ENCODE measurements at regions not wholly inside any gene's neighbourhood (a gene's known extent, or its start where the extent isn't known, plus 50 kb on each side); places are given as distances from the start of the nearest gene placed in this dataset.

DNA sequence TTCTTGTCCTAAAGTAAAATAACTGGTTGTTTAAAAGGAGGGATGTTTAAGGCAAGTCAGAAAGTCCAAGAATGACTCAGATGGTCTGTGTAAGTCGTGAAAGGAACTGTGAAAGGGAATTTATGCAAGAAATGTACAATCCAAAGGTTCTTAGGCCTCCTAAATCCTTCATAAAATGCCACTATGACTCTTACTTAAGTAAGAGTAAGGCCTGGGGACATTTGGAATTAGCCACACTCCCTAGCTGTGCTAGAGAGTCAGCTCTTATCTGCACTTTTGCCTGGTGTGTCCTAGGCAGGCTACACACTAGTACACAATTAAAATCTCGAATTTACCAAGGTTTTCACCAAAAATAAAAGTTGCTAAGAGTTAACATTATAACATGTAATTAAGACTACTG, 686.9 kb downstream of the UQCRFS1 start:
- no peak for DNase-seq

DNA sequence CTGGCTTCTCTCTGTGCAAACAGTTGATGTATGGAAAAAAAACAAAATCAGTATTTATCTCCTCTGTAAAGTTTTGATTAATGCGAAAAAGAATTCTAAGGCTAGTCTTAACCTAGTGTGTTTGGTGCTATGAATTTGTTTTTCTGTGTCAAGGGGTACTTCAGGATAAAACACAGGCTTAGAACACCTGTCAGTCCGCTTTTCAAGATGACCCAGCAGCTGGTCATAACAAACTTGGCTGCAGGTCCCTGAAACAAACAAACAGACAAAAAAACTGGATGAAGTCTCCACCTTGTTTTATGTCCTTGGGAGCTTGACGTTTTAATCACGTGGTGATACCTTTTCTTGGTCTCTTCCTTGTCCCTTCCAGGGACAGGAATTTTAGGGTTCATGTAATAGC, 689.3 kb downstream of the UQCRFS1 start:
- DNase-seq = no peak

DNA sequence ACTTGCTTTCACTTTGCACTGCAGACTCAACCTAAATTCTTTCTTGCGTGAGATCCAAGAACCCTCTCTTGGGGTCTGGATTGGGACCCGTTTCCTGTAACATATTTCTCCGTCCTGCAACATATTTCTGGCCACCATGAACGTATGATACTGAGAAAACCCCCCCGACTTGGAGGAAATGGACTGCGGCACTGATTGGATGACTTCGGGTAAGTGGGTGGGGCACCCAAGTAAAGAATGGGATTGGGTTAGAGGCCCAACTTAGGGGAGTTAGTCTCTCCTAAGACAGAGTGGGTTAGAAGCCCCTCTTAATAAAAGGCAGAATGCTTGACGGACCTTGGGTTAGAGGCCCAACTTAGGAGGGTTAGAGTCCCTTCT, 690.4 kb downstream of the UQCRFS1 start:
- DNase-seq = no peak

DNA sequence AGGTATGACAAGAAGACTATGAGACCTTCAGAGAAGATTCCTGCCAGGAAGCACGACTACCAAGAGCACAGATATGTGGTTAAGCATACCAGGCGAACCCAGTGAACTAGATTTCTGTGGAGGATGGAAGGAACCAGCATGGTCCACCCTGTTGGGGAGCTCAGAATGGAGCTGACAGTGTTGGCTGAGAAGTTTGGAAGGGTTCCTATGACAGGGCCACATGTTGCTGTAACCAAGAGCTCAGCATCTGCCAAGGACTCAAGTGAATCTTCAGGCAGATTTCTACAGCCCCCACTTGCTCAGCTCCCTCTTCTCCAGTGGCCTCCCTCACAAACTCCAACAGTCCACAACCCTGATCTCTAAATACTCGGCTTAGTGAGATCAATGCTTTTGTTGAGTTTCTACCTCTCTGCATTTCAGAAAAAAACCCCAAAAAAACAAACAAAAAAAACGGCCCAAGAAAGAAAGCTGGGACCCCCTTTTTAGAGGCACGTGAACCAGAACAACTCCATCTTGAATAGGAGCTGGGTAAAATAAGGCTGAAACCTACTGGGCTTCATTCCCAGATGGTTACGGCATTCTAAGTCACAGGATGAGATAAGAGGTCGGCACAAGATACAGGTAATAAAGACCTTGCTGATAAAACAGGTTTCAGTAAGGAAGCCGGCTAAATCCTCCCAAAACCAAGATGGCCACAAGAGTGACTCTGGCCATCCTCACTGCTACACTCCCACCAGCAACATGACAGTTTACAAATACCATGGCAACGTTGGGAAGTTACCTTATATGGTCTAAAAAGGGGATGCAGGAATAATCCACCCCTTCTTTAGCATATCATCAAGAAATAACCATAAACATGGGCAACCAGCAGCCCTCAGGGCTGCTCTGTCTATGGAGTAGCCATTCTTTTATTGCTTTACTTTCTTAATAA, 691.1 kb downstream of the UQCRFS1 start:
- no peak for DNase-seq

DNA sequence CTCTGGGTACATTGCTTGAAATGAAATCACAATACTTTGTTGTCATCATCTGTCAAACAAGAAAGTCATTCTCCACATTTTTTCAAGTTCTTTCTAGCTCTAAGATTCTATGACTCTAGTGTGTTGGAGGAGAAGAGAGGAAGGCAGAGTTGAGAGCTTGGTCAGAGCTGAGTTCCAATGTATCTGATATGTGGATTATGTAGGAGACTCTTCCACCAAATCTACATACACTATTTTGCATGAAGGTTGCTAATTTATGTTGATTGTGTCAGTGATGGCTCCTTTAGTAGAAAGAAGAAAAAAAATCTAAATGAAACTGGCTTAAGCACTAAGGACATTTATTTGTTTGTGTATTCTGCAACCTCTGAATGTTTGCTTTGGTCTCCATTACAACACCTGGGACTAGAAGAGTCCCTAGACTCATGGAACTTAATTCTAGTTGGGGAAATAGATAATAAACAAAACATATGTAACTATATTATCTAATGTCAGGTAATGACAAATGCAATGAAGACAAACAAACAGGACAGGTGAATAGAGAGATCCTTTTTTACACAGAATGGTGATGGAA, 691.9 kb downstream of the UQCRFS1 start:
- no peak for DNase-seq

DNA sequence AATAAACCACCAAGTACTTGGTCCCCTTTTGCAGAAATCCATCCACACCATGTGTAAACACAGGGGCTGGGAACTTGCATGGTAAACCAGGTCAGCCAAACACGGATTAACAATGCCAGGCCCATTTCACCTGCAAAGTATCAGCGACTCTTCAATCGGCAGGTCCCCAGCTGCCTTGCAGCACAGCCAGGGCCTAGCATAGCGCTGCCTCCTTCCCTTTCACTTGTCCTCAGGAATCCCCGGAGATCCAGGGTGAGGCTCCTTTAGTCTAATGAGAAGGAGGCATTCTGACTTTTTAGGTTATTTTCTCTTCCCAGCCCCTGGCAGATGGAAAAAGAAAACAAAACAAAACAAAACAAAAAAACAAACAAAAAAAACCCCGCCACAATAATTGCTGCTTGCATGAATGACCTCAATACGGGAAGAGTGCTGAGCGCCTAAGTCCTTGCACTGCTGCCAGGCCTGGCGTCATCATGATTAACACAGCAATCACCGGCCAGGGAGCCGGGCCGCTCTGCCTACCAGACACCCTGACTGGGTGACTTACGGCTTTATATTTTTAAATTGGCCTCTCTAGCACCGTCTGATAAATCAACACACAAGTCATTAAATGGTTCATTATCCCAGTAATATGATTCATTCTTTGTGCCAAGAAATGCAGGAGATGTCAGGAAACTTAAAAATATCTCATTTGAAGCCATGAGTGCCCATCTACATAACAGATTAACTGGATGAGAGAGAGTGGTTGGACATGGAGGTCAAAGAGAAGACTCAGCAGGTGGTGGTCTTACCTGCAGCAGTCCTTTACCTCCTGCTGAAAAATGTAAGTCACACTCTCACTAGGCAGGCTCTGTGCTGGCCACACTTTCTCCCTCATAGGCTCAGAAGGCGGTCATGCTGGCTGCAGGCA, 692.7 kb downstream of the UQCRFS1 start:
- DNase-seq = no peak

DNA sequence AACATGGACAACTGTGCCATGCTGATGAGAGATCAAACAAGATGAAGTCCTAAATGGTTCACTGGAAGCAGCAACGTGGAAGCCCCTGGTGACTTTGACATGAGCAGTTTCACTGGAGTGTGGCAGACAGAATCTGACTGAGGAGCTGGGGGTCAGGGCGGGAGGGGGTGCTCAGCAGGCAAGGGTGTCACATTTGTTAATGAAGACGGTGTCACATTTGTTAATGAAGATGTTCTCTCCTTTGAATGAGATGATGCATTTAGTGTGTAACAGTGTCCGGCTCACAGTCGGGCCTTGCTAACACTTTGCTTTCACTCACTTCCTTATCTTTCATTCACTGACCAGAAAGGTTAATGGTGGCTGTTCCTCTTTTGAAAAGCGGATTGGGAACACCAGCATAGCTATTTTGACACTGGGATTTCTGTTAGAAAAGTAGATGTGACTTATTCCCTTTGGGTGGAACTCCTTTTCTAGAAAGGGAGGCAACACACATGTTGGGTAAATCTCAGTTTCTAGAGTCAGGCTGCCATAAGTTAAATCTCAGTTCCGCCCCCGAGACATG, 693.7 kb downstream of the UQCRFS1 start:
- no peak for DNase-seq

DNA sequence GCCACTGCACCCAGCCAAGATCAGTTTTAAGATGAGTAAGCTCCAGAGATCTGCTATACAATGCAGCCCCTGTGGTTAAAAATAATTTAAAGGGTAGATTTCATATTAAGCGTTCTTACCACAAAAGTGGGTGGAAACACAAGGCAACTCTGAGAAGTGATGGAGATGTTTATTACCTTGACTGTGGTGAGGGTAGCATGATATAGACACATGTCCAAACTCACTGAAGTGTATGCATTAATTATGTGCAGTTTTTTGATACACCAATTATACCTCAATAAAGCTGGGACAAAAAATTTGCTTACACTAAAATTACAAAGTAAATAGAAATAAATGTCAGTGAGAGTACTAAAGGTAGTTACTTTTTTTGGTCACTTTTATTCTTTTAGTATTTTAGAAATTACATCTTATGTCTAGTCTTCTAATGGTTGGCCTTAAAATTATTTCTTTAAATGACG, 696.5 kb downstream of the UQCRFS1 start:
- no peak for DNase-seq

DNA sequence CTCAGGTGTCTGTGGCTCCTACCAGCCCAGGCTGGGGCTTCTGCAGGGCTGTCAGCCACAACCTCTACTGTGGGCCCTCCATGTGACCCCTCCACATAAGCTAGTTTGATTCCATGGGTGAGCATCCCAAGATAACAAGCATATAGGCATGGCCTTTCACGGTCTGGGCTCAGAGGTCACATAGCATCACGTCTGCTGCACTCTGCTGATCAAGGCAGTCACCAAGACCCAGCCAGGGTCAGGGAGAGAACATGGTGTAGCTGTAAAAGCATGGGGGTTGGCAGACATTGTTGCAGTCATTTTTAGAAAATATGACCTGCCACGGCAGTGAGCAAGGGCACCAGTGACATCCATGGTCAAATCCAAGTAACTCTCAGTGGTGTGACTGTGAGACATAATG, 698.8 kb downstream of the UQCRFS1 start:
- no peak for DNase-seq

DNA sequence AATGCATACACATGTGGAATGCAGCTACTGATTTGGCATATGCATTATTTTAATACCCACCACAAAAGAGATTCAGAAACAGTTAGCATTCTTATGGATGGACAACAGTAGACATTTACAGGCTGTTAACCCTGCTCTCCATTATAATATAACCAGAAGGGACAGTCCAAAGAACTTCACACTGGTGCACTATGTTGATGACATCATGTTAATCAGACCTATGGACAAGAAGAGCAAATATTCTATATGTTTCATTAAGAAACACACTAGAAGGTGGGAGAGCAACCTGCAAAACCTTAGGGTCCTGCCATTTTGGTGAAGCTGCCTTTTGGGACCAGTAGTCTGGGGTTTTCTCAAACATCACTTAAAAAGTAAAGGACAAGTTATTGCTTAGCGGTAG, 701.3 kb downstream of the UQCRFS1 start:
- DNase-seq = no peak

DNA sequence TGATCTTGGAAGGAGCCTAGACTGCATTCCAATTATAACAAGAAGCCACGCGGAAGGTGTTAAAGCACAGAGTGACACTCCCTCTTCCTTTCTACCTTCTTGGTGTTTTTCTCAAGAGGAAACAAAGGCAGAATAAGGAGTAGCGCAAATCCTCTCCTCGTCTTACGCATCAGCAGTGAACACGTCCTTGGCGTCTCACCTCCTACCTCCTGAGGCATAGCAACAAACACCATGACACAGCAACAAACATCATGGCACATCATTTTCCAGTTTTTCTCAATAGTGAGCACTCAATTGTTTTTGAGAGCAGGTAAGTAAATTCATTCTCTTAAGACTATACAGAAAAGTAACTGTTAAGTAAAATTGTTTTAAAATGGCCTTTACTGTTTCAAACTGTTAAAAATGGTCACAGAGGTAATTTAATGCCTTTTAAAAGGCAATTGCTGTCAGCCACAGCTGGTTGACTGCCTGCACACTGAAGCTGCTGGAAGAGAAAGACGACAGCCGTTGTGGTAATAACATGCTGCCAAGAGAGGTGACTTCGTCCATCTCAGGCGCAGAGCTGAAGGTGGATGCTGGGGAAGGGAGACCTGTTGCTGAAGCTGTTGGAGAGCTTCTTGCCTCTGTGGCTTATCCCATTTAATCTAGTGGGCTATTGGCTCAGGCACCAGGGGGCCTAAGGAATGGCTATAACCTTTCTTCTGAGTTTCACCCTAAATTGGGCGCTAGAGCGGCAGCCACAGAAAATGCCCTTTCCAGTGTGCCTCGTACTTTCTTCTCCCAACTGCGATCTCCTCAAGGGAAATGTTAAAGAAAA, 703.7 kb downstream of the UQCRFS1 start:
- no peak for DNase-seq

DNA sequence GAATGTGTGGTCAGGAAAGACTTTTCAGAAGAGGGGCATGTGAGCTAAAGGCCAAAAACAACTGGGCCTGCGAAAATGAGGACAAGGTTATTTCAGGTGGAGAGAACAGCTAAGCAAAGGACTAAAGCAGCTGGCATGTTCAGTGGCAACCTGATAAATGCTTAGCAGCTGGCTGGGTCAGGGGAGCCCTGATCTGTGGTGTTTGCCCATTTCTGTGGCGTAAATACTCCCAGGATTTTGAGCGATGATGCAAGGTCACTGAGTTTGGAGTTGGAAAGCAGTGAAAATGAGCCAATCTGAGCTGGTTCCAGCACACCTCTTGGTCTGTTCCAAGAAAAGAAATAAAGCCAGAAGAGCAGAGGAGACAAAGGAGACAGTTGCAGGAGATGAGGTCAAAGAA, 704.3 kb downstream of the UQCRFS1 start:
- DNase-seq = no peak

DNA sequence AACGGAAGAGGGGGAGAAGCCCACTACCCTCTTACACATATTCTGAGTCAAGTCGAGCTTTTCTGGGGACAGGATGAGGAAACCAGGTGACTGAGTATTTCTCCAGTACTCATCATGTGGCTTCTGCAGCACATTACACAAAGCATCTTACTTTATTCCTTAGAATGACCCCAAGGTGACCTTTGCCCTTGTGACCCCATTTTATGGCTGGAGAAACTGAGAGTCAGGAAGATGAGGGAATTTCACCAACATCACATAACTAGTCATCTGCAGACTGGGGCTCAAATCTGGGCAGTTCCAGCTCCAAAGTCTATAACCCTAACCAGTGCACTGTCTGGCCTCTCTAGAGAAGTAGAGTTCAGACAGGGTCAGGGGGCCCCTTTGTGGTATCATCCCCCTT, 707.0 kb downstream of the UQCRFS1 start:
- no peak for DNase-seq

DNA sequence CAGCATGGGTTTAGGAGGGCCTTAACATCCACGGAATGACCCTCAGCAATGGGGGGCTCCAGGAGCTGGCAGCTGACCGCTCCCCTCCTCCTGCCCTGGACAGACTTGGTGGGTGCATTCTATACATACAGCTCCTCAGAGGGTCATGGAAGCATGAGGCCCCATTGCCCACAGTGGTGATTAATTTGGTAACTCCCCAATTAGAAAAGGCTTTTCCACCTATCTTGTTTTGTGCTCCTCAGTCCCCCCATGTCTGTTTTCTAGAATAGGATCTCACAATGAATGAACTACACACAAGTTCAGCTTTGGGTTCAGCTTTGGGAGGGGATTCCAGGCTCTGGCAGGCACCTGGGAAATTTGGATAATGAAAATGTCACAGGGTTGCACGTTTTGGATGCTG, 707.8 kb downstream of the UQCRFS1 start:
- DNase-seq = no peak

DNA sequence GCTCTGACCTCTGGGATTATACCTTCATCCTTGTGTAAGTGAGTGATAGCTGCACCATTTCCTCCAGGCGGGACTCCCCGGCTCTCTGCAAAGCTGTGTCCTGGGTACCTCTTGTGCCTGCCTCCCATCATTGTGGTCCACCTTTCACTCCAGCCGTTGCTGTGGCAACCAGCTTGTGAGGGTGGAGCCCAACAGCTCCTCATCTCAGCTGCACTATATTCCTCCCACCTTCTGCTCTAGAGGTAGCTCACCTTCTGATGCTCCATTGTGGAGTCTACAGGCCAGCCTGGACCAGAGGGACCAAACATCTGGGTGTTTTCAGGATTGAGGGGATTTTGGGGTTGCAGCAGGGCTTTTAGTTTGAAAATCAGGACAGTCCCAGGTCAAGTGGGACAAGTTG, 708.2 kb downstream of the UQCRFS1 start:
- no peak for DNase-seq

DNA sequence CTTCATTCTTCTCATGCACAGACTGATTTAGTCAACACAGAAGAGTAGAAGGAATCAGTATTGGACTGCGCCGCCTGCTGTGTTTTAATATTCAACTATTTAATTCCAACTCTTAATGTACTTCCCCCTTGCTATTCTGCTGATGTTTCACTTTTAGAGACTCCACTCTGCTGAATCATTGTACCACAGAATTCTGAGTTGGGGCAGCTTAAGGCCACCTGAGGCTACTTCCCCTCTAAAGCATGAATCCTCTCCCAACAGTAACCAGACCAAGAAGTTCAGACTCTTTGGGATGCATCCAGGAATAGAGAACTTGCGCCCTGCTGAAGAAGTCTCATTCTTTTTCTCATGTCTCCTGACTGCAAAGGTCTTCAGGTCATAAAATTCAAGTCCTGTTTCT, 708.8 kb downstream of the UQCRFS1 start:
- no peak for DNase-seq

DNA sequence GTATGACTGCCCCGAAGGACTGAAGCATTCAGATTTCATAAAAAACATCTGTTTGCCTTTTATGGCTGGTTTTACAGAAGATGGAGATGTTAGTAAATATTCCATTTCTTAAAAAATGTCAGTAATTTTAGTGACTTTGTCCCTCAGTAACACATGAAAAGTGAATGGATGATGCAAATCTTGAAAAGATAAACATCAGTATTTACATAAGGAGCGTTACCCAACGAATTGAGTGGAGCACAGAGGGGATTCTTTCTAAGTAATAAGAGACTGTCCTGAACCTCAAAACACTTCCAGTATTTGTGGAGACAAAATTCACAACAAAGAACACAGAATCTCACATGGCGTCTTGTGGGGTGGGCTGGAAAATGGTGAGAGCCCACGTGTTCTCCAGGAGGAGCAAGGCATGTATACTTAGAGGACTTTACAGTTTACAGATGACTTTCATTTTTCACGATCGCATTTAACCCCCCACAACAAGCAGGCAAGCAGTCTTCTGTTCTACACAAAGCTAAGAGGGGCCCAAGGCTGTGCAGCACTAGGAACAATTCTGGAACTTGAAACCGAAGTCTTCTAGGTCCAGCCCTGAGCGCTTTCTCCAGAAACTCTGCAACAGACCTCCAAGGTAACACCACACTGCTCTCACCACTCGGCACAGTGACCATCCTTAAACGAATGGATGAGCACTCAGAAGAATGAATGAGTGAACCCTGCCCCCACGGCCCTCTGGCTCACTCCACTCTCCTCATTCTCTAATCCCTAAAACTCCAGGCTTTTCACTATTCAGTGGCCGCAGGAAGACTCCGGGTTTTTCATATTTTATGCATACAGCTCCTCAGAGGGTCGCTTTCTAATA, 709.8 kb downstream of the UQCRFS1 start:
- DNase-seq = no peak

DNA sequence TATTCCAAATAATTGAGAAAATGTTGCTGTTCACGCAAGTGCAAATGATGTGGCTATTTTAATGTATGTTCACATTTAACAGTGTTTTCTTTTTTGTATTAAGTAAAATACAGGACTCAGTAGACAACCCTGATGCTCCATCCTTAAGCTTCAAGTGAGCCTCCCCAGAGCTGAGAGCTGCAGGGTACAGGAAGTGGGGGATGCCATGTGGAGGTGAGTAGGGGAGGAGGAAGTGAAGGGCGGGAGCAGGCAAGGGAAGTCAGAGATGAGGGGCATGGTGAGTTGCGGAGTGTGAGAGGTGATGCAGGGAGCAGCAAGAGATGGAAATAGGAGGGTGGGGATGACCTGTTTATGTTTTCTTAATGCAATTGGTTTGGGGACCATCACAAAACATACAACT, 711.0 kb downstream of the UQCRFS1 start:
- DNase-seq = no peak

DNA sequence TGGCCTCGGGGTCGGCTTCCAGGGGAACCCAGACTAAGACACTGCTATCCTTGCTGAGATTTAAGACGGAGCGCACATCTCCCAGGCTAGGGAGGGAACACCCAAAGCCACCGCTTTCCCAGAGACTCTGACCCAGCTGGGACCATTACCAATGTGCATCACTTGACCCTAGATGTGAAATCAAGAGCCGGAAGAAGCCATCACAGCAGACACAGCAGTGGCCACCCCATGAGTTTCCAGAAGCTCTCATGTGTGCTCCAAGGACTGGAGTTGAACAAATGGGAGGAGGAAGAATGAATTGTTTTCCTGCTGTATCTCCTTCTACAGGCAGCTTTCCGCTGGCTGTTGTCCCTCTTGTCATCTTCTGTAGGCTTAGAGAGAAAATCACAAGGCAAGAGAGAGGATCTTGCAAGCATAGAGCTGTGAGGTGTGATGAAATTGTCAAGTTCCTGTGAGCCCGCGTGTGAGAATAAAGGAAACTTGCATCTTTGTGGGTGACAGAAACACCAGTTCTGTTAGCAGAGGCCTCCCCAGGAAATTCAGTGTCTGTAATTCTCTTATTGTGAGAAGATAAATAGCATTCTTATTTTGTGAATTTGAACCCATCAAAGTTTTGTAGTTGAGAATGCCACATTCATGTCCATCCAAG, 711.8 kb downstream of the UQCRFS1 start:
- no peak for DNase-seq

DNA sequence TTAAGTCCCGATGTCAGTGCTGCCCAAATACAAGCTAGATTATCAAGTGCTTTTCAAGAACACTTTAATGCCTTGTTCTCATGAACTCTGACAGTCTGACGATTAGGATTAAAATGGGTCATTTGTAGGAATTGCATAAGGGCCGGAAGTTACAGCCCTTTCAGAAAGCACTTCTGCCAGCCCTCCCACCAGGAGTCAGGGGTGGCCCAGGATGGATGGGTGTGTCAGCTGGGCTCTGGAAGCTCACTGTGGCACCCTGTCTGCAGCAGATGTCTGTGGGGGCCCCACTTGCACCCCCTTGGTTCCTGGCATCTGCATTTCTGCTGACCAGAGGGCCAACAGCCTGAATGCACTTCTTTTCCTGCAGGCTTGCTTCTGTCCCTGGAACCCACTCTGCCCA, 712.7 kb downstream of the UQCRFS1 start:
- DNase-seq = no peak

Measured in tongue (tissue), 1 donor.